ENCODE measurements at regions not wholly inside any gene's neighbourhood (a gene's known extent, or its start where the extent isn't known, plus 50 kb on each side); places are given as distances from the start of the nearest gene placed in this dataset.

- Histone ChIP-seq H3K27me3 (ENCODE audit: control insufficient read depth, insufficient read depth, low read length) (no peaks in the 10 kb centered on the region), H3K36me3 (ENCODE audit: control insufficient read depth, insufficient read depth, low read length) (no peaks in the 10 kb centered on the region), H3K27ac (ENCODE audit: low read length) (peak overlapping the region; percentile 17; the same call in 1 of the 2 replicates), H3K9me3 (ENCODE audit: control insufficient read depth, insufficient read depth, low read depth, low read length) (peaks cover 8% of the 10 kb centered on the region; the same call in 1 of the 2 replicates), H3K4me3 (ENCODE audit: low read depth in 2 of 2, low read length in 2 of 2) (no peak overlapping the region), H3K4me1 (ENCODE audit: control insufficient read depth, insufficient read depth, low read length) (no peaks in the 10 kb centered on the region)
- BruUV-seq (replicated peaks): no TSS peak
- ChIA-PET POLR2A (no interaction called here), CTCF (no interaction called here)
- in situ Hi-C loops (cut with HindIII; ENCODE audit: low pct_unique_long_range_greater_than_20kb, low sequenced_read_pairs) (no loop called here), intact Hi-C loops (cut with micrococcal nuclease; ENCODE audit: unreplicated experiment) (no loop called here)
- no peak for DNase-seq (ENCODE audit: low read depth, low spot score)
- TF ChIP-seq CTCF (IDR thresholded peaks at IDR 0.05): no peak
- TF ChIP-seq TCF7L2 (IDR thresholded peaks at IDR 0.05; ENCODE audit: low read depth, low read length): no peak
- no peak for TF ChIP-seq REST (IDR thresholded peaks at IDR 0.05; ENCODE audit: insufficient read depth in 1 of 2, low read depth in 2 of 2, low read length in 1 of 2)
- no peak for TF ChIP-seq POLR2AphosphoS5 (IDR thresholded peaks at IDR 0.05; ENCODE audit: low read depth, low read length)
- TF ChIP-seq SIN3A (IDR thresholded peaks at IDR 0.05; ENCODE audit: borderline replicate concordance, insufficient read depth, low read depth, low read length): no peak
- no peak for ATAC-seq
Measured at GRCh38 chr5:58199087-58199486, 260.8 kb downstream of the PLK2 start.

GRCh38 chr5:58198330-58198729 lies 261.6 kb downstream of the PLK2 start:
- CTCF ChIA-PET: no interaction called here
- no peak overlapping the region for H3K4me3 ChIP-seq (ENCODE audit: low read depth in 2 of 2, low read length in 2 of 2)
- no peaks in the 10 kb centered on the region for H3K4me1 ChIP-seq (ENCODE audit: control insufficient read depth, insufficient read depth, low read length)
- no peak for TF ChIP-seq SIN3A (IDR thresholded peaks at IDR 0.05; ENCODE audit: borderline replicate concordance, insufficient read depth, low read depth, low read length)
- H3K27ac ChIP-seq (ENCODE audit: low read length): peak overlapping the region; percentile 66
- POLR2A ChIA-PET: no interaction called here
- intact Hi-C loops (cut with micrococcal nuclease; ENCODE audit: unreplicated experiment): no loop called here
- no peak for ATAC-seq
- in situ Hi-C loops (cut with HindIII; ENCODE audit: low pct_unique_long_range_greater_than_20kb, low sequenced_read_pairs): no loop called here
- no peaks in the 10 kb centered on the region for H3K27me3 ChIP-seq (ENCODE audit: control insufficient read depth, insufficient read depth, low read length)
- H3K9me3 ChIP-seq (ENCODE audit: control insufficient read depth, insufficient read depth, low read depth, low read length): peaks cover 8% of the 10 kb centered on the region; the same call in 1 of the 2 replicates
- DNase-seq (ENCODE audit: low read depth, low spot score): no peak
- no peaks in the 10 kb centered on the region for H3K36me3 ChIP-seq (ENCODE audit: control insufficient read depth, insufficient read depth, low read length)
- BruUV-seq (replicated peaks): no TSS peak

- POLR2A ChIA-PET: no interaction called here
- Histone ChIP-seq H3K9me3 (ENCODE audit: control insufficient read depth, insufficient read depth, low read depth, low read length) (peaks cover 8% of the 10 kb centered on the region; the same call in 1 of the 2 replicates), H3K27me3 (ENCODE audit: control insufficient read depth, insufficient read depth, low read length) (no peaks in the 10 kb centered on the region), H3K4me3 (ENCODE audit: low read depth in 2 of 2, low read length in 2 of 2) (no peak overlapping the region), H3K4me1 (ENCODE audit: control insufficient read depth, insufficient read depth, low read length) (no peaks in the 10 kb centered on the region), H3K36me3 (ENCODE audit: control insufficient read depth, insufficient read depth, low read length) (no peaks in the 10 kb centered on the region), H3K27ac (ENCODE audit: low read length) (peak overlapping the region; percentile 66; the same call in 1 of the 2 replicates)
- intact Hi-C loops (cut with micrococcal nuclease; ENCODE audit: unreplicated experiment) (no loop called here), in situ Hi-C loops (cut with HindIII; ENCODE audit: low pct_unique_long_range_greater_than_20kb, low sequenced_read_pairs) (no loop called here)
- CTCF ChIA-PET: no interaction called here
- TF ChIP-seq SIN3A (IDR thresholded peaks at IDR 0.05; ENCODE audit: borderline replicate concordance, insufficient read depth, low read depth, low read length): no peak
- no peak for TF ChIP-seq CTCF (IDR thresholded peaks at IDR 0.05)
- no peak for TF ChIP-seq REST (IDR thresholded peaks at IDR 0.05; ENCODE audit: insufficient read depth in 1 of 2, low read depth in 2 of 2, low read length in 1 of 2)
- TF ChIP-seq TCF7L2 (IDR thresholded peaks at IDR 0.05; ENCODE audit: low read depth, low read length): no peak
- TF ChIP-seq POLR2AphosphoS5 (IDR thresholded peaks at IDR 0.05; ENCODE audit: low read depth, low read length): no peak
- ATAC-seq: no peak
- no peak for DNase-seq (ENCODE audit: low read depth, low spot score)
- BruUV-seq (replicated peaks): no TSS peak
Measured at GRCh38 chr5:58197875-58198274, 262.0 kb downstream of the PLK2 start.

Data from Panc1 (cell line).